ENCODE measurements at regions not wholly inside any gene's neighbourhood (a gene's known extent, or its start where the extent isn't known, plus 50 kb on each side); places are given as distances from the start of the nearest gene placed in this dataset.
"Not testable (repeated sequence)": the region's sequence is repeated elsewhere in the genome, so short reads cannot be mapped to it uniquely, and the experiment has no call there.

- TF ChIP-seq CTCF (IDR thresholded peaks at IDR 0.05); NR2C2 (CRISPR knock-in tag; IDR thresholded peaks at IDR 0.05); MXD4 (CRISPR knock-in tag; IDR thresholded peaks at IDR 0.05; ENCODE audit: borderline replicate concordance); NR3C1 (CRISPR knock-in tag; conservative IDR thresholded peaks at IDR 0.05; ENCODE audit: low read depth); ZNF512 (CRISPR knock-in tag; IDR thresholded peaks at IDR 0.05; ENCODE audit: borderline replicate concordance); PREB (CRISPR knock-in tag; IDR thresholded peaks at IDR 0.05; ENCODE audit: borderline replicate concordance); ZNF416 (CRISPR knock-in tag; IDR thresholded peaks at IDR 0.05); AFF4 (CRISPR knock-in tag; IDR thresholded peaks at IDR 0.05; ENCODE audit: borderline replicate concordance); ZNF425 (CRISPR knock-in tag; conservative IDR thresholded peaks at IDR 0.05); MAX (CRISPR knock-in tag; IDR thresholded peaks at IDR 0.05); ESRRA (CRISPR knock-in tag; IDR thresholded peaks at IDR 0.05; ENCODE audit: borderline replicate concordance); ZNF423 (CRISPR knock-in tag; IDR thresholded peaks at IDR 0.05); CREM (CRISPR knock-in tag; IDR thresholded peaks at IDR 0.05): not testable (repeated sequence)
These were observed 2808.1 kb downstream of the RPIA start for GRCh38 chr2:91499431-91500050.

Data from WTC11 (cell line).